ENCODE measurements at regions not wholly inside any gene's neighbourhood (a gene's known extent, or its start where the extent isn't known, plus 50 kb on each side); places are given as distances from the start of the nearest gene placed in this dataset.

- H2BK15ac ChIP-seq (ENCODE audit: low read length): no peak overlapping the region
- no peak overlapping the region for H3K9ac ChIP-seq (replicated peaks in 1 of 4; ENCODE audit: extremely low read depth in 1 of 4, low read depth in 3 of 4, low read length in 3 of 4)
- H3K18ac ChIP-seq (ENCODE audit: extremely low read depth, low read length): no peak overlapping the region
- H2BK5ac ChIP-seq (ENCODE audit: low read depth, low read length): no peak overlapping the region
- no peak overlapping the region for H2AK5ac ChIP-seq (ENCODE audit: low read depth, low read length)
- H4K5ac ChIP-seq (ENCODE audit: insufficient read length, low read depth, low read length): no peak overlapping the region
- ChIA-PET CTCF (ENCODE audit: partially characterized antibody) (no interaction called here), POLR2A (ENCODE audit: partially characterized antibody) (no interaction called here)
- 76% methylated on average over 1 of the region's 1 CpG; no CpG with 5 or more reads in 1 of the 2 experiments for WGBS, 2 experiments (ENCODE audit: extremely low coverage in 1 of 2, insufficient coverage in 1 of 2, insufficient read length in 1 of 2, insufficient replicate concordance in 2 of 2, low coverage in 1 of 2, low lambda C conversion rate in 2 of 2, missing lambda C conversion rate in 1 of 2)
- H3K27me3 ChIP-seq (replicated peaks in 1 of 4; ENCODE audit: control insufficient read depth in 3 of 4, extremely low read depth in 1 of 4, insufficient read depth in 3 of 4, low read length in 3 of 4): no peaks in the 10 kb centered on the region
- no peak overlapping the region for H3K14ac ChIP-seq (ENCODE audit: insufficient read length)
- no peaks in the 10 kb centered on the region for H3K4me1 ChIP-seq (replicated peaks in 1 of 4; ENCODE audit: control insufficient read depth in 3 of 4, insufficient read depth in 4 of 4, low read length in 3 of 4)
- no peaks in the 10 kb centered on the region for H3K79me1 ChIP-seq (ENCODE audit: low read depth, low read length)
- TF ChIP-seq SAP30 (IDR thresholded peaks at IDR 0.05; ENCODE audit: insufficient read depth, insufficient replicate concordance, low read length) (no peak), YY1 (IDR thresholded peaks at IDR 0.05; ENCODE audit: low read depth, low read length) (no peak), HDAC6 (IDR thresholded peaks at IDR 0.05; ENCODE audit: low read depth, low read length) (no peak)
- DNase-seq (ENCODE audit: low read depth in 1 of 2, low spot score in 2 of 2): no peak
- no peak for FAIRE-seq
- no peak overlapping the region for H2BK12ac ChIP-seq (ENCODE audit: low read depth, low read length)
- no peak overlapping the region for H3K4me3 ChIP-seq (ENCODE audit: extremely low read depth in 1 of 4, insufficient read depth in 2 of 4, low read depth in 3 of 4, low read length in 4 of 4)
- no peak overlapping the region for H2BK20ac ChIP-seq (ENCODE audit: low read length)
- no peak overlapping the region for H4K91ac ChIP-seq (replicated peaks; ENCODE audit: insufficient read length, low read length)
- no peak overlapping the region for H2BK120ac ChIP-seq (replicated peaks; ENCODE audit: low read depth, low read length)
- H4K8ac ChIP-seq (ENCODE audit: extremely low read depth, insufficient read depth, low read length): no peak overlapping the region
- H3K23ac ChIP-seq (ENCODE audit: insufficient read length): no peak overlapping the region
- H3K27ac ChIP-seq (ENCODE audit: low read depth, low read length): no peak overlapping the region
- no peaks in the 10 kb centered on the region for H3K23me2 ChIP-seq (ENCODE audit: low read depth, low read length)
- H4K20me1 ChIP-seq (replicated peaks in 1 of 2; ENCODE audit: control insufficient read depth in 1 of 2, insufficient read depth in 2 of 2, low read length in 2 of 2): no peaks in the 10 kb centered on the region
- H3K4ac ChIP-seq (replicated peaks; ENCODE audit: insufficient read length, low read depth, low read length): no peak overlapping the region
- no peak overlapping the region for H3K4me2 ChIP-seq (ENCODE audit: insufficient read depth in 1 of 2, low read depth in 2 of 2, low read length in 2 of 2)
- no peaks in the 10 kb centered on the region for H3K36me3 ChIP-seq (ENCODE audit: control insufficient read depth in 2 of 4, insufficient read depth in 4 of 4, low read length in 3 of 4)
- H3K79me2 ChIP-seq (ENCODE audit: control insufficient read depth in 1 of 2, insufficient read depth in 2 of 2, low read length in 2 of 2): no peaks in the 10 kb centered on the region
- H3K56ac ChIP-seq (replicated peaks; ENCODE audit: insufficient read length, low read depth, low read length): no peak overlapping the region
- H2AFZ ChIP-seq (ENCODE audit: low read length): no peak overlapping the region
- H3K9me3 ChIP-seq (ENCODE audit: insufficient read depth in 2 of 2, low read depth in 1 of 2, low read length in 1 of 2): no peaks in the 10 kb centered on the region
These were observed 147.3 kb downstream of the PCTP start for GRCh38 chr17:55898195-55898594.
